Sigmoid colon (tissue), 4 donors: ENCODE measurements at regions not wholly inside any gene's neighbourhood (a gene's known extent, or its start where the extent isn't known, plus 50 kb on each side); places are given as distances from the start of the nearest gene placed in this dataset.
A peak's percentile ranks its signal among the peaks of the same experiment; 100 is the strongest.

Experiments used
- EP300 ChIP-seq, 4 donors: sonication (generic); formaldehyde crosslinking; IDR thresholded peaks; one replicate each; pipeline ENCODE4 v1.6.1; 2017; ENCODE audit warnings: antibody characterized with exemption in 4 of 4
- POLR2A ChIP-seq, 2 donors: fragments of 450-650 bp; IDR thresholded peaks; one replicate each; pipeline ENCODE4 v1.6.1; 2016; ENCODE audit warnings: antibody characterized with exemption in 2 of 2, mild to moderate bottlenecking in 2 of 2, moderate library complexity in 2 of 2
- POLR2AphosphoS5 ChIP-seq, 4 donors: sonication (generic); formaldehyde crosslinking; IDR thresholded peaks; one replicate each; pipeline ENCODE4 v1.6.1; 2017; ENCODE audit warnings: antibody characterized with exemption in 4 of 4
- TF ChIP-seq, protein P1 (sequence below), 4 experiments: fragments of 450-650 bp in 3 of 4; fragments of 200-600 bp in 1 of 4; IDR thresholded peaks; one replicate each; pipeline ENCODE4 v1.5.1; 2016 to 2019; ENCODE audit warnings: antibody characterized with exemption in 4 of 4, mild to moderate bottlenecking in 3 of 4, moderate library complexity in 2 of 4

DNA sequence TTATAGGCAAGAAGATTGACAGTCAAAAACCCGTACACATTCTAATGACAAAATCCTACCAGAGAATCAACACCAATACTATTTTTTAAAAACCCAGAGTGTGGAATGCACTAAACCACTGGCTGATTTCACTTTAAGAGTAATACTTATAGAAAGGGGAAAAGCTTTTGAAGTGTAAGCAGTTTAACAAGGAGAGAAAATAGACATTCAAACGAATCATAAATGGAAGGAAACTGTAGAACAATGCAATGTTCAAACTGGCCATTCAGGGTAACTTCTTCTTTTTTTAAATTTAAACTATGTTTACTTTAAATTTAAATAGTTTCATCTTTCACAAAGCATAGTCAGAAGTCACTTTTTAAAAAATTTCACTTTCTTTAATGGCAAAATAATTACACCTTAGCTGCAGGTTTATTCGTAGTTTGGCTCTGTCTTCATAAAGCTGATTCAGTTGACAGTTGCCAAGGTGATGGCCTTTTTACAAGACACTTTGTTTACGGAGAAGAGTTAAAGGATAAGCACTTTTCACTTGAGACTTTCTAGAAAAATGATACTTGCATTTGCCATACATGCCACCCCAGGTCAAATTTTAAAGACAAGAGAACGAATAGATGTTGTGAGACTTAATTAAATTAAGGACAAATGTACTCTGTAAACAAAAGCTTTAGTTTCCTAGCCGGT lies 82.4 kb upstream of the KLF3 start:
- TF ChIP-seq, protein P1, sequence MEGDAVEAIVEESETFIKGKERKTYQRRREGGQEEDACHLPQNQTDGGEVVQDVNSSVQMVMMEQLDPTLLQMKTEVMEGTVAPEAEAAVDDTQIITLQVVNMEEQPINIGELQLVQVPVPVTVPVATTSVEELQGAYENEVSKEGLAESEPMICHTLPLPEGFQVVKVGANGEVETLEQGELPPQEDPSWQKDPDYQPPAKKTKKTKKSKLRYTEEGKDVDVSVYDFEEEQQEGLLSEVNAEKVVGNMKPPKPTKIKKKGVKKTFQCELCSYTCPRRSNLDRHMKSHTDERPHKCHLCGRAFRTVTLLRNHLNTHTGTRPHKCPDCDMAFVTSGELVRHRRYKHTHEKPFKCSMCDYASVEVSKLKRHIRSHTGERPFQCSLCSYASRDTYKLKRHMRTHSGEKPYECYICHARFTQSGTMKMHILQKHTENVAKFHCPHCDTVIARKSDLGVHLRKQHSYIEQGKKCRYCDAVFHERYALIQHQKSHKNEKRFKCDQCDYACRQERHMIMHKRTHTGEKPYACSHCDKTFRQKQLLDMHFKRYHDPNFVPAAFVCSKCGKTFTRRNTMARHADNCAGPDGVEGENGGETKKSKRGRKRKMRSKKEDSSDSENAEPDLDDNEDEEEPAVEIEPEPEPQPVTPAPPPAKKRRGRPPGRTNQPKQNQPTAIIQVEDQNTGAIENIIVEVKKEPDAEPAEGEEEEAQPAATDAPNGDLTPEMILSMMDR (IDR thresholded peaks at IDR 0.05): no peak
- peak in 3 of 4 donors; percentile 51 to 73 (median 68) for TF ChIP-seq POLR2AphosphoS5 (IDR thresholded peaks at IDR 0.05)
- no peak for TF ChIP-seq POLR2A (IDR thresholded peaks at IDR 0.05)
- TF ChIP-seq EP300 (IDR thresholded peaks at IDR 0.05): no peak
